ENCODE measurements at regions not wholly inside any gene's neighbourhood (a gene's known extent, or its start where the extent isn't known, plus 50 kb on each side); places are given as distances from the start of the nearest gene placed in this dataset.

- no peak for TF ChIP-seq CTCF (IDR thresholded peaks at IDR 0.05)
- no peak for TF ChIP-seq SIN3A (IDR thresholded peaks at IDR 0.05; ENCODE audit: borderline replicate concordance, low read depth, low read length)
- no peak for TF ChIP-seq GABPA (IDR thresholded peaks at IDR 0.05; ENCODE audit: low read depth)
- TF ChIP-seq USF1 (IDR thresholded peaks at IDR 0.05; ENCODE audit: borderline replicate concordance, low read depth): no peak
- no peak for TF ChIP-seq GATA2 (CRISPR knock-in tag; IDR thresholded peaks at IDR 0.05)
- no peak for TF ChIP-seq TCF12 (IDR thresholded peaks at IDR 0.05)
- no peak for TF ChIP-seq MXI1 (IDR thresholded peaks at IDR 0.05; ENCODE audit: low read depth, low read length)
- no peak for TF ChIP-seq TAF1 (IDR thresholded peaks at IDR 0.05; ENCODE audit: borderline replicate concordance, low read depth, low read length)
- TF ChIP-seq CHD2 (IDR thresholded peaks at IDR 0.05; ENCODE audit: low read length, partially characterized antibody): no peak
- no peak for TF ChIP-seq RCOR1 (IDR thresholded peaks at IDR 0.05; ENCODE audit: low read length)
- no peak for TF ChIP-seq YY1 (IDR thresholded peaks at IDR 0.05; ENCODE audit: low read depth)
- TF ChIP-seq NRF1 (IDR thresholded peaks at IDR 0.05; ENCODE audit: low read depth, low read length): no peak
- no peak for TF ChIP-seq EP300 (IDR thresholded peaks at IDR 0.05; ENCODE audit: borderline replicate concordance in 1 of 2, low read depth in 1 of 2, low read length in 1 of 2)
- TF ChIP-seq ZBTB33 (IDR thresholded peaks at IDR 0.05; ENCODE audit: borderline replicate concordance, low read depth): no peak
Measured at GRCh38 chr2:185658750-185659149, 79.9 kb upstream of the FSIP2 start.
